CD4-positive, alpha-beta T cell (primary cell): ENCODE measurements at regions not wholly inside any gene's neighbourhood (a gene's known extent, or its start where the extent isn't known, plus 50 kb on each side); places are given as distances from the start of the nearest gene placed in this dataset.

Source experiments
- ATAC-seq: fragments of 200-7000 bp; cut with Tn5 transposase; one replicate; pipeline ENCODE4 v1.10.0; 2022; ENCODE audit warnings: mild to moderate bottlenecking; ENCODE audit not compliant: poor library complexity
- CTCF ChIA-PET: fragments of 350-600 bp; sonication (Branson Sonifier 250); formaldehyde crosslinking; loops from one replicate; lab custom pipeline; 2021; ENCODE audit warnings: antibody characterized with exemption, inconsistent platforms; lab: Charles Lee
- POLR2A ChIA-PET: fragments of 350-600 bp; sonication (Branson Sonifier 250); formaldehyde crosslinking; loops from one replicate; lab custom pipeline; 2021; ENCODE audit warnings: antibody characterized with exemption, inconsistent platforms; lab: Charles Lee
- DNase-seq, 14 experiments: peaks; one replicate each; pipeline ENCODE4 v3.0.0-alpha.2; 2013 to 2020; ENCODE audit warnings: mixed read lengths in 2 of 14
- H3K27ac ChIP-seq, 2 donors: one replicate each; pipeline versions ENCODE4 v1.5.1 to v1.7.0; 2013; ENCODE audit warnings: low read length in 2 of 2, low read depth in 1 of 2, mild to moderate bottlenecking in 1 of 2
- H3K27me3 ChIP-seq, 2 experiments: 1 replicate in 1 of 2; 2 replicates in 1 of 2; pipeline versions ENCODE4 v1.6.1 to v1.7.0; 2013; ENCODE audit warnings: low read length in 2 of 2, control low read depth in 1 of 2, mild to moderate bottlenecking in 1 of 2, moderate library complexity in 1 of 2; ENCODE audit not compliant: insufficient read depth in 2 of 2, control insufficient read depth in 1 of 2
- H3K36me3 ChIP-seq: one replicate; pipeline ENCODE4 v1.6.1; 2013; ENCODE audit warnings: low read length, control low read depth; ENCODE audit not compliant: insufficient read depth
- H3K4me1 ChIP-seq: one replicate; pipeline ENCODE4 v1.6.1; 2013; ENCODE audit warnings: low read length, control low read depth; ENCODE audit not compliant: insufficient read depth
- H3K4me3 ChIP-seq: one replicate; pipeline ENCODE4 v1.5.1; 2013; ENCODE audit warnings: mild to moderate bottlenecking, low read length, moderate library complexity
- H3K9me3 ChIP-seq, 2 experiments: 1 replicate in 1 of 2; 2 replicates in 1 of 2; pipeline versions ENCODE4 v1.6.1 to v1.7.0; 2013; ENCODE audit warnings: low read length in 2 of 2, mild to moderate bottlenecking in 2 of 2, control low read depth in 1 of 2, moderate library complexity in 1 of 2; ENCODE audit not compliant: control insufficient read depth in 1 of 2, insufficient read depth in 1 of 2
- H3K27ac Mint-ChIP-seq: one replicate; pipeline ENCODE4 v1.8.0; 2020; ENCODE audit warnings: mixed read lengths
- H3K27me3 Mint-ChIP-seq: one replicate; pipeline ENCODE4 v1.8.0; 2021; ENCODE audit warnings: mixed read lengths
- H3K36me3 Mint-ChIP-seq: one replicate; pipeline ENCODE4 v1.8.0; 2021; ENCODE audit warnings: low read depth, mixed read lengths
- H3K4me1 Mint-ChIP-seq: one replicate; pipeline ENCODE4 v1.8.0; 2021; ENCODE audit warnings: low read depth, mixed read lengths
- H3K4me3 Mint-ChIP-seq: one replicate; pipeline ENCODE4 v1.8.0; 2020; ENCODE audit warnings: mild to moderate bottlenecking, mixed read lengths
- H3K9me3 Mint-ChIP-seq: one replicate; pipeline ENCODE4 v1.8.0; 2020; ENCODE audit warnings: mixed read lengths
- CTCF ChIP-seq: fragments of 200-600 bp; IDR thresholded peaks from one replicate; pipeline ENCODE4 v1.8.0; 2022; ENCODE audit warnings: antibody characterized with exemption, mild to moderate bottlenecking
- intact Hi-C, 2 experiments: fragments of 100-400 bp; cut with DNase I in 1 of 2; cut with micrococcal nuclease in 1 of 2; formaldehyde crosslinking; loops; one replicate each; pipeline versions ENCODE4 v1.15.1 to v1.9.0; 2023 to 2025; cut with DNase I, micrococcal nuclease

- H3K4me1 ChIP-seq = no peaks in the 10 kb centered on the region
- H3K27ac ChIP-seq = no peak overlapping the region
- no peaks in the 10 kb centered on the region for H3K9me3 Mint-ChIP-seq
- ATAC-seq (no peak), DNase-seq (no peak)
- no peak overlapping the region for H3K4me3 ChIP-seq
- no peak overlapping the region for H3K27ac Mint-ChIP-seq
- H3K36me3 Mint-ChIP-seq = no peaks in the 10 kb centered on the region
- TF ChIP-seq CTCF = no peak
- H3K4me1 Mint-ChIP-seq = no peaks in the 10 kb centered on the region
- H3K27me3 Mint-ChIP-seq = no peaks in the 10 kb centered on the region
- ChIA-PET POLR2A (no interaction called here), CTCF (no interaction called here)
- H3K36me3 ChIP-seq = no peaks in the 10 kb centered on the region
- intact Hi-C loops = no loop called here
- no peaks in the 10 kb centered on the region for H3K9me3 ChIP-seq
- H3K27me3 ChIP-seq = no peaks in the 10 kb centered on the region
- H3K4me3 Mint-ChIP-seq = no peak overlapping the region
Measured at GRCh38 chr12:81888961-81889360, 129.8 kb upstream of the PPFIA2 start.

- Mint-ChIP-seq H3K4me1 (no peaks in the 10 kb centered on the region), H3K36me3 (no peaks in the 10 kb centered on the region), H3K4me3 (no peak overlapping the region), H3K9me3 (no peaks in the 10 kb centered on the region), H3K27me3 (no peaks in the 10 kb centered on the region), H3K27ac (no peak overlapping the region)
- no peaks in the 10 kb centered on the region for H3K4me1 ChIP-seq
- no peaks in the 10 kb centered on the region for H3K36me3 ChIP-seq
- H3K9me3 ChIP-seq = no peaks in the 10 kb centered on the region
- no peak overlapping the region for H3K27ac ChIP-seq
- ChIA-PET CTCF (no interaction called here), POLR2A (no interaction called here)
- intact Hi-C loops = no loop called here
- DNase-seq (no peak), ATAC-seq (no peak)
- no peak for TF ChIP-seq CTCF
- no peaks in the 10 kb centered on the region for H3K27me3 ChIP-seq
- H3K4me3 ChIP-seq = no peak overlapping the region
Measured at GRCh38 chr12:81888106-81888740, 129.1 kb upstream of the PPFIA2 start.

- Mint-ChIP-seq H3K27ac (no peak overlapping the region), H3K4me1 (no peaks in the 10 kb centered on the region), H3K4me3 (no peak overlapping the region), H3K27me3 (no peaks in the 10 kb centered on the region), H3K36me3 (no peaks in the 10 kb centered on the region), H3K9me3 (no peaks in the 10 kb centered on the region)
- no peak for ATAC-seq
- intact Hi-C loops = no loop called here
- ChIA-PET CTCF (no interaction called here), POLR2A (no interaction called here)
- no peaks in the 10 kb centered on the region for H3K36me3 ChIP-seq
- H3K27ac ChIP-seq = no peak overlapping the region
- no peaks in the 10 kb centered on the region for H3K9me3 ChIP-seq
- H3K4me1 ChIP-seq = no peaks in the 10 kb centered on the region
- no peaks in the 10 kb centered on the region for H3K27me3 ChIP-seq
- no peak overlapping the region for H3K4me3 ChIP-seq
- no peak for TF ChIP-seq CTCF
- DNase-seq = no peak
Measured at GRCh38 chr12:81874586-81874985, 115.4 kb upstream of the PPFIA2 start.
